22Rv1 (cell line): ENCODE measurements at regions not wholly inside any gene's neighbourhood (a gene's known extent, or its start where the extent isn't known, plus 50 kb on each side); places are given as distances from the start of the nearest gene placed in this dataset.

Experiments
- CTCF ChIP-seq: fragments of 450-650 bp; IDR thresholded peaks from 2 replicates; pipeline ENCODE4 v1.5.1; 2017; ENCODE audit warnings: mild to moderate bottlenecking
- ZFX ChIP-seq: fragments of 450-650 bp; IDR thresholded peaks from 2 replicates; pipeline ENCODE4 v1.6.1; 2017; ENCODE audit warnings: antibody characterized with exemption, borderline replicate concordance

GRCh38 chr4:84258905-84259830 lies 239.9 kb downstream of the NKX6-1 start:
- TF ChIP-seq CTCF (peak; percentile 85), ZFX (no peak)
